ENCODE measurements at regions not wholly inside any gene's neighbourhood (a gene's known extent, or its start where the extent isn't known, plus 50 kb on each side); places are given as distances from the start of the nearest gene placed in this dataset.

GRCh38 chr5:103434057-103434456, 128.5 kb downstream of the NUDT12 start:
- H3K36me3 Mint-ChIP-seq: no peaks in the 10 kb centered on the region

DNA sequence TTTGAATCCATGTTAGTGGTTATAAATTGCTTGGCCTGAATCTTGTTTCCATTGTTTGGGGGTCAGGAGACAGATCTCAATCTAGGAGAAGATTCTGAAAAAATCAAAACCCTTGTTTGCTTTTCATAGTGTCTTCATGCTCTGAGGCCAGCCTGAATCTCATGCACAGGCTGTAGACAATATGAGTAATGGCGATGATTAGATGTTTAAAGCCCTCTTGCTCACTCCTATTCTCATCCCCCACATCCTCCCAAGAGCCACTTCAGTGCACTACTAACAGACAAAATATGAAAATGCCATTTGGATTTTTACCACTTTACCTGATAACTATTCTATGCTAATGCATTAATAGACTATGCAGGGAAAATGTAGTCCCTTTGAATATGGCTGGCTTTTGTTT, 129.4 kb downstream of the NUDT12 start:
- Mint-ChIP-seq H3K27ac (no peak overlapping the region), H3K4me1 (no peaks in the 10 kb centered on the region), H3K36me3 (no peaks in the 10 kb centered on the region), H3K4me3 (no peak overlapping the region), H3K9me3 (peaks cover 0 to 7% (median 3%) of the 10 kb centered on the region in 7 donors), H3K27me3 (no peaks in the 10 kb centered on the region)
- no peak for DNase-seq
- ATAC-seq (ENCODE audit: low read depth in 2 of 2): no peak

More at GRCh38 chr5:103434057-103434456, 128.5 kb downstream of the NUDT12 start:
- Mint-ChIP-seq H3K4me3 (no peak overlapping the region), H3K27ac (no peak overlapping the region), H3K9me3 (peaks cover 0 to 15% (median 10%) of the 10 kb centered on the region in 7 donors), H3K4me1 (no peaks in the 10 kb centered on the region), H3K27me3 (no peaks in the 10 kb centered on the region)
- ATAC-seq (ENCODE audit: low read depth in 2 of 2): no peak
- DNase-seq: no peak

GRCh38 chr5:103428923-103429322, 133.7 kb downstream of the NUDT12 start:
- Mint-ChIP-seq H3K27me3 (no peaks in the 10 kb centered on the region), H3K4me3 (no peak overlapping the region), H3K9me3 (no peaks in the 10 kb centered on the region), H3K36me3 (no peaks in the 10 kb centered on the region), H3K27ac (no peak overlapping the region), H3K4me1 (no peaks in the 10 kb centered on the region)
- no peak for ATAC-seq (ENCODE audit: low read depth in 2 of 2)
- no peak for DNase-seq

- Mint-ChIP-seq H3K36me3 (no peaks in the 10 kb centered on the region), H3K9me3 (no peaks in the 10 kb centered on the region), H3K27me3 (no peaks in the 10 kb centered on the region), H3K27ac (no peak overlapping the region), H3K4me1 (no peaks in the 10 kb centered on the region), H3K4me3 (no peak overlapping the region)
- DNase-seq: no peak
- no peak for ATAC-seq (ENCODE audit: low read depth in 2 of 2)
These were observed 134.1 kb downstream of the NUDT12 start for GRCh38 chr5:103428411-103428871.

GRCh38 chr5:103427326-103427725, 135.3 kb downstream of the NUDT12 start:
- no peak for ATAC-seq (ENCODE audit: low read depth in 2 of 2)
- no peak overlapping the region for H3K4me3 Mint-ChIP-seq
- H3K27me3 Mint-ChIP-seq: no peaks in the 10 kb centered on the region
- H3K27ac Mint-ChIP-seq: no peak overlapping the region
- no peaks in the 10 kb centered on the region for H3K36me3 Mint-ChIP-seq
- H3K4me1 Mint-ChIP-seq: no peaks in the 10 kb centered on the region
- H3K9me3 Mint-ChIP-seq: no peaks in the 10 kb centered on the region
- DNase-seq: no peak

GRCh38 chr5:103425686-103426454, 136.7 kb downstream of the NUDT12 start:
- no peak overlapping the region for H3K27ac Mint-ChIP-seq
- no peaks in the 10 kb centered on the region for H3K9me3 Mint-ChIP-seq
- H3K4me3 Mint-ChIP-seq: no peak overlapping the region
- no peak for DNase-seq
- peaks cover 0 to 2% (median 0%) of the 10 kb centered on the region in 3 donors for H3K27me3 Mint-ChIP-seq
- no peaks in the 10 kb centered on the region for H3K4me1 Mint-ChIP-seq
- H3K36me3 Mint-ChIP-seq: no peaks in the 10 kb centered on the region
- ATAC-seq (ENCODE audit: low read depth in 2 of 2): no peak

- Mint-ChIP-seq H3K9me3 (no peaks in the 10 kb centered on the region), H3K36me3 (no peaks in the 10 kb centered on the region), H3K4me1 (no peaks in the 10 kb centered on the region), H3K27me3 (peaks cover 0 to 5% (median 0%) of the 10 kb centered on the region in 3 donors), H3K4me3 (no peak overlapping the region), H3K27ac (no peak overlapping the region)
- DNase-seq (no peak), ATAC-seq (ENCODE audit: low read depth in 2 of 2) (no peak)
These were observed 138.0 kb downstream of the NUDT12 start for GRCh38 chr5:103424453-103425205.

DNA sequence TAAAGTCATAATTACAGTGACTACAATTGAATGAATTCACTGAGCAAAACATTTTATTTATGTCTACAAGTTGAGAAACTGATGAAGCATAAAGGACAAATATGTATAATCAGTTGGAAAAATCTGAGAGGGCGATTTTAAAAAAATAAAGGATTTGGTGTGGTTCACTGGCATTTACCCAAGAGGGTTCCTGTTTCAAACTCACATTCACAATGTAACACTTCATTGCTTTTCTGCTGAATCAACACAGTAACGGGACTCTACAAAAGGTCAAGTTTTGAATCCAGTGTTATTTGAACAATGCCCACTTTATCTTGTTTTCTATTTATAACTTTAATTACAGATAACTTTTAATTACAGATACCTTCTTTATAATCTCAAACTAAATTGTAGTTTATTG, 138.6 kb downstream of the NUDT12 start:
- no peak for ATAC-seq (ENCODE audit: low read depth in 2 of 2)
- no peak for DNase-seq
- Mint-ChIP-seq H3K27ac (no peak overlapping the region), H3K36me3 (no peaks in the 10 kb centered on the region), H3K27me3 (peaks cover 0 to 7% (median 0%) of the 10 kb centered on the region in 3 donors), H3K4me1 (no peaks in the 10 kb centered on the region), H3K9me3 (no peaks in the 10 kb centered on the region), H3K4me3 (no peak overlapping the region)

GRCh38 chr5:103422756-103423155, 139.8 kb downstream of the NUDT12 start:
- Mint-ChIP-seq H3K4me3 (no peak overlapping the region), H3K36me3 (no peaks in the 10 kb centered on the region), H3K4me1 (no peaks in the 10 kb centered on the region), H3K9me3 (peaks cover 0 to 1% (median 0%) of the 10 kb centered on the region in 7 donors), H3K27ac (no peak overlapping the region), H3K27me3 (peaks cover 0 to 14% (median 0%) of the 10 kb centered on the region in 3 donors)
- ATAC-seq (ENCODE audit: low read depth in 2 of 2): no peak
- DNase-seq: no peak

- Mint-ChIP-seq H3K4me3 (no peak overlapping the region), H3K36me3 (no peaks in the 10 kb centered on the region), H3K27ac (no peak overlapping the region), H3K27me3 (peaks cover 0 to 21% (median 3%) of the 10 kb centered on the region in 3 donors), H3K4me1 (no peaks in the 10 kb centered on the region), H3K9me3 (peaks cover 0 to 4% (median 0%) of the 10 kb centered on the region in 7 donors)
- ATAC-seq (ENCODE audit: low read depth in 2 of 2): no peak
- DNase-seq: no peak
These were observed 148.0 kb downstream of the NUDT12 start for GRCh38 chr5:103414604-103415003.

DNA sequence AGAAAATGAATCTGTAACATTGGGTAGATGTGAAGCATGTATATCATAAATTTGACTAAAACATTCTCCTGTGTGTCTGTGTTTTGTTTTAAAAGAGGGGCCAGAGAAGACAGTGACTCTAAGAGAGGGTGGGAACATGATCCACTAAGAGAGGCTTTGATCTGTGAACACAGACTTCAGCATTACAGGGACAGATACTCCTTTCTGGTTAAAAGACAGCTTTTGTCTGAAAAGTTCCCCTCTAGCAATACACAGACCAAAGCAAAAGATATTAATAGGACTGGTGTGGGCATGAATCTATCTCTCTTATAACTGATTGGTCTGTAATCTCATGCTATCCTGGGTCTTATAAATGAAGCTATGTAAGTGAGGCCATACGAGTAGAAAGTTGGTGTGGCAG, 150.9 kb downstream of the NUDT12 start:
- DNase-seq (no peak), ATAC-seq (ENCODE audit: low read depth in 2 of 2) (no peak)
- no peak overlapping the region for H3K27ac Mint-ChIP-seq
- no peaks in the 10 kb centered on the region for H3K4me1 Mint-ChIP-seq
- H3K9me3 Mint-ChIP-seq: peaks cover 0 to 4% (median 0%) of the 10 kb centered on the region in 7 donors
- H3K4me3 Mint-ChIP-seq: no peak overlapping the region
- H3K27me3 Mint-ChIP-seq: peaks cover 0 to 16% (median 6%) of the 10 kb centered on the region in 3 donors
- no peaks in the 10 kb centered on the region for H3K36me3 Mint-ChIP-seq

DNA sequence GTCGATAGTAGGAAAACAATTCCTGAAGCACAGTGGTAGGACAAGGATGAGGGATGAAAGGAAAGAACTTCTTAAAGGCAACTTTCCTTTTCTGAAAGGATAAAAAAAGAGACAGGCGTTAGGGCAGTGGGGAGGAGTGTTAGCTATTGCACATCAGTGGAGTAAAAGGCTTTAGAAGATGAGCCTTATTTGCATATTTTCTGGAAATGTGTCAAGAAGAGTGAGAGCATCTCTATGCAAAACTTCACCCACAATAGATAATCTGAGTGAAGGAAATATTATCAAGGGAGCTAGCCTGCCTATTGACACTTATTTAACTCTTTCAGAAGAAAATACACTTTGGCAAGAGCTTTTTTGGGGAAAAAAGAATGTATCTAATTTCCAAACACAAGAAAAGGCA, 151.6 kb downstream of the MACIR start:
- Mint-ChIP-seq H3K4me1 (no peaks in the 10 kb centered on the region), H3K4me3 (no peak overlapping the region), H3K27ac (peak overlapping the region in 1 of 6 donors; percentile 0), H3K36me3 (no peaks in the 10 kb centered on the region), H3K9me3 (peaks cover 0 to 4% (median 0%) of the 10 kb centered on the region in 7 donors), H3K27me3 (peaks cover 0 to 11% (median 11%) of the 10 kb centered on the region in 3 donors)
- no peak for ATAC-seq (ENCODE audit: low read depth in 2 of 2)
- DNase-seq: no peak

- Mint-ChIP-seq H3K4me1 (no peaks in the 10 kb centered on the region), H3K27me3 (peaks cover 0 to 11% (median 11%) of the 10 kb centered on the region in 3 donors), H3K36me3 (no peaks in the 10 kb centered on the region), H3K9me3 (peaks cover 0 to 4% (median 0%) of the 10 kb centered on the region in 7 donors), H3K4me3 (no peak overlapping the region), H3K27ac (no peak overlapping the region)
- no peak for ATAC-seq (ENCODE audit: low read depth in 2 of 2)
- DNase-seq: no peak
These were observed 150.6 kb downstream of the MACIR start for GRCh38 chr5:103409013-103409670.

Measured in naive B cell (primary cell).